ENCODE measurements at regions not wholly inside any gene's neighbourhood (a gene's known extent, or its start where the extent isn't known, plus 50 kb on each side); places are given as distances from the start of the nearest gene placed in this dataset.

DNA sequence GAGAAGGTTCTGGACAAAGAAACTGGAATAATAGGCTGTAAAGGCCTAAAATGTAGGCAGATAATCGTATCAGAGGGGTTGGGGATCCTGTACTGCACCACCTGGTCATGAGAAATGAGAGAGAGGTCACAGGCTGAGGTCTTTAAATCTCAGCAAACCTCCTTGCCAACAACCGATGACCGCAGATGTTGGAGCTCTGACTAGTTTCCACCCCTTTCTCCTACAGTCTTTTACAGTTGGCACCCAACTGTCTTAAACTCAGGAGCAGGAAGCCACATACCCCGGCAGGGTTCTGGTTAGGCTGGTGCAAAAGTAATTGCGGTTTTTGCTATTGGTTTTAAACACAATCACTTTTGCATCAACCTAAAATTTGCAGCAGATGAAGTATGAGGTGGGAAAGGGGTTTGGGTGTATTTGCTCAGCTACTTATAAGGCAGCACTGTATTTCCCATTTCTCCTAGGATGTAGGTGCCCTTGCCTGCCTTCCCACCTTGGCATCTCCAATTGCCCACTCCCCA, 261.8 kb upstream of the MYOCD start:
- Histone ChIP-seq H3K4me3 (ENCODE audit: extremely low read depth, insufficient read depth, low read length, poor library complexity, severe bottlenecking) (no peak overlapping the region), H3K36me3 (ENCODE audit: control insufficient read depth, insufficient read depth, low read length) (no peaks in the 10 kb centered on the region), H3K4me1 (ENCODE audit: control insufficient read depth, insufficient read depth, low read length, poor library complexity, severe bottlenecking) (peaks cover 20% of the 10 kb centered on the region), H3K27ac (ENCODE audit: low read depth, low read length, severe bottlenecking) (no peak overlapping the region), H3K9me3 (ENCODE audit: control insufficient read depth, low read length) (no peaks in the 10 kb centered on the region)
- 0 to 67% methylated on average over 1 to 3 of the region's 5 CpGs for WGBS, 2 experiments (ENCODE audit: insufficient coverage in 2 of 2)

GRCh38 chr17:12406623-12407215, 259.0 kb upstream of the MYOCD start:
- H3K27ac ChIP-seq (ENCODE audit: low read depth, low read length, severe bottlenecking): peak overlapping the region; percentile 2
- no peaks in the 10 kb centered on the region for H3K9me3 ChIP-seq (ENCODE audit: control insufficient read depth, low read length)
- WGBS, 2 experiments (ENCODE audit: insufficient coverage in 2 of 2): 72 to 100% methylated on average over 2 to 4 of the region's 5 CpGs
- H3K36me3 ChIP-seq (ENCODE audit: control insufficient read depth, insufficient read depth, low read length): no peaks in the 10 kb centered on the region
- H3K4me1 ChIP-seq (ENCODE audit: control insufficient read depth, insufficient read depth, low read length, poor library complexity, severe bottlenecking): peaks cover 26% of the 10 kb centered on the region
- no peak overlapping the region for H3K4me3 ChIP-seq (ENCODE audit: extremely low read depth, insufficient read depth, low read length, poor library complexity, severe bottlenecking)

GRCh38 chr17:12407495-12408252, 258.0 kb upstream of the MYOCD start:
- Histone ChIP-seq H3K4me1 (ENCODE audit: control insufficient read depth, insufficient read depth, low read length, poor library complexity, severe bottlenecking) (peaks cover 26% of the 10 kb centered on the region), H3K4me3 (ENCODE audit: extremely low read depth, insufficient read depth, low read length, poor library complexity, severe bottlenecking) (no peak overlapping the region), H3K36me3 (ENCODE audit: control insufficient read depth, insufficient read depth, low read length) (no peaks in the 10 kb centered on the region), H3K27ac (ENCODE audit: low read depth, low read length, severe bottlenecking) (no peak overlapping the region), H3K9me3 (ENCODE audit: control insufficient read depth, low read length) (no peaks in the 10 kb centered on the region)
- WGBS, 2 experiments (ENCODE audit: insufficient coverage in 2 of 2): 90 to 91% methylated on average over 4 to 5 of the region's 5 CpGs

- H3K9me3 ChIP-seq (ENCODE audit: control insufficient read depth, low read length): no peaks in the 10 kb centered on the region
- WGBS, 2 experiments (ENCODE audit: insufficient coverage in 2 of 2): 92 to 93% methylated on average over 2 to 3 of the region's 3 CpGs
These were observed 256.6 kb upstream of the MYOCD start for GRCh38 chr17:12409082-12409481.

GRCh38 chr17:12410717-12411116, 255.0 kb upstream of the MYOCD start:
- H3K9me3 ChIP-seq (ENCODE audit: control insufficient read depth, low read length): no peaks in the 10 kb centered on the region
- WGBS, 2 experiments (ENCODE audit: insufficient coverage in 2 of 2): 95 to 98% methylated on average over 6 of the region's 6 CpGs
- no peaks in the 10 kb centered on the region for H3K36me3 ChIP-seq (ENCODE audit: control insufficient read depth, insufficient read depth, low read length)
- H3K4me1 ChIP-seq (ENCODE audit: control insufficient read depth, insufficient read depth, low read length, poor library complexity, severe bottlenecking): peaks cover 21% of the 10 kb centered on the region
- H3K4me3 ChIP-seq (ENCODE audit: extremely low read depth, insufficient read depth, low read length, poor library complexity, severe bottlenecking): no peak overlapping the region
- no peak overlapping the region for H3K27ac ChIP-seq (ENCODE audit: low read depth, low read length, severe bottlenecking)

More at GRCh38 chr17:12409082-12409481, 256.6 kb upstream of the MYOCD start:
- H3K27ac ChIP-seq (ENCODE audit: low read depth, low read length, severe bottlenecking): peak overlapping the region; percentile 45
- H3K36me3 ChIP-seq (ENCODE audit: control insufficient read depth, insufficient read depth, low read length): no peaks in the 10 kb centered on the region
- peaks cover 18% of the 10 kb centered on the region for H3K4me1 ChIP-seq (ENCODE audit: control insufficient read depth, insufficient read depth, low read length, poor library complexity, severe bottlenecking)
- H3K4me3 ChIP-seq (ENCODE audit: extremely low read depth, insufficient read depth, low read length, poor library complexity, severe bottlenecking): no peak overlapping the region

- WGBS, 2 experiments (ENCODE audit: insufficient coverage in 2 of 2): 60 to 82% methylated on average over 1 to 2 of the region's 3 CpGs
- Histone ChIP-seq H3K4me1 (ENCODE audit: control insufficient read depth, insufficient read depth, low read length, poor library complexity, severe bottlenecking) (peaks cover 3% of the 10 kb centered on the region), H3K9me3 (ENCODE audit: control insufficient read depth, low read length) (no peaks in the 10 kb centered on the region), H3K36me3 (ENCODE audit: control insufficient read depth, insufficient read depth, low read length) (no peaks in the 10 kb centered on the region), H3K4me3 (ENCODE audit: extremely low read depth, insufficient read depth, low read length, poor library complexity, severe bottlenecking) (no peak overlapping the region), H3K27ac (ENCODE audit: low read depth, low read length, severe bottlenecking) (no peak overlapping the region)
These were observed 250.7 kb upstream of the MYOCD start for GRCh38 chr17:12415031-12415430.

DNA sequence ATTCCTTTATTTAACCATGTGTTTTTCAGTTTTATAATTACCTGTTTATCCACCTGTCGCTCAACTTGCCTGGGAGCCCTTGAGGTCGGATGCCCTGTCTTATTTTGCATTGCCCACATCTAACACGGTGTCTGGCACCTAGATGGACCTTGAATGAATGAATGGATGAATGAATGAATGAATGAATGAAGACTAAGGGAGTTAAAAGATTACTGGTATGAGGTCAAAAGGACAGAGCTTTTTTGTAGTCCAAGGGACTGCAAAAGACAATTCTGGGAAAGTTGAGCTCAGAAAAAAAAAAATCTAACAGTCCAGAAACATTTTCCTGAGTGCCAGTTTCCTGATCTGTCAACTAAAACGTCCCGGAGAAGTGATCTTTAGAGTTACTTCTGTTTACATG, 244.6 kb upstream of the MYOCD start:
- no peaks in the 10 kb centered on the region for H3K36me3 ChIP-seq (ENCODE audit: control insufficient read depth, insufficient read depth, low read length)
- 91 to 100% methylated on average over 4 to 5 of the region's 5 CpGs for WGBS, 2 experiments (ENCODE audit: insufficient coverage in 2 of 2)
- no peak overlapping the region for H3K4me3 ChIP-seq (ENCODE audit: extremely low read depth, insufficient read depth, low read length, poor library complexity, severe bottlenecking)
- H3K27ac ChIP-seq (ENCODE audit: low read depth, low read length, severe bottlenecking): no peak overlapping the region
- H3K9me3 ChIP-seq (ENCODE audit: control insufficient read depth, low read length): peaks cover 4% of the 10 kb centered on the region
- no peaks in the 10 kb centered on the region for H3K4me1 ChIP-seq (ENCODE audit: control insufficient read depth, insufficient read depth, low read length, poor library complexity, severe bottlenecking)

DNA sequence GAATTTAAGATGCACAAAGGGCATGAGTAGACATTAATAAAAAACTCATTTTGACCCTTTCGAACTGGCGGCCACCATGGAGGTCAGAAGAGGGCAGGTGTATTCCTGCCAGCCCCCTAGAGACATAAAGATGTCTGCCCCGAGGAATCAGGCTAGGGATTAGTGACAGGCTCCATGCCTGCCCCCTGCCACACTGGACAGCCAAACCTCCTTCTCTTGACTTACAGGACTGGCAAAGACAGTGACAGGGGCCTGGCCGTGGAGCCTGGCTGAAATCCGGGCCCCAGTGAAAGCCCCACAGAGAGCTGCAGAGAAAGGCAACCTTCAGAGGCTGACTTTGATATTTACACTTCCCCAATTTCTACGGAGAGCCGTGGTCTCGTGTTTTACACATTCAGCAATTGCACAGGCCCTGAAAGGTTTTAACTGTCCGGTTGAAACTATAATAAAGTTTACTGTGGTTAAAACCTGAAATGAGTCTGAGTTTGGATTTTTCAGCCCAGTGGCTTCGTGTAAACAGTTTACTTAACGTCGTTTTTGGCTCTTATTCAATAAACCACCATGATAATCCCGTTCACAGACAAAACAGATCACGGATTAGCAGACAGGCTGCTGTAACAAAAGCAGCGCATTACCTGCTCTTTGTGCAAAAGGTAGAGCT, 243.9 kb upstream of the MYOCD start:
- H3K4me3 ChIP-seq (ENCODE audit: extremely low read depth, insufficient read depth, low read length, poor library complexity, severe bottlenecking): no peak overlapping the region
- H3K9me3 ChIP-seq (ENCODE audit: control insufficient read depth, low read length): peaks cover 4% of the 10 kb centered on the region
- WGBS, 2 experiments (ENCODE audit: insufficient coverage in 2 of 2): 89% methylated on average over 11 of the region's 15 CpGs
- no peak overlapping the region for H3K27ac ChIP-seq (ENCODE audit: low read depth, low read length, severe bottlenecking)
- H3K4me1 ChIP-seq (ENCODE audit: control insufficient read depth, insufficient read depth, low read length, poor library complexity, severe bottlenecking): no peaks in the 10 kb centered on the region
- H3K36me3 ChIP-seq (ENCODE audit: control insufficient read depth, insufficient read depth, low read length): no peaks in the 10 kb centered on the region

GRCh38 chr17:12422651-12423050, 243.0 kb upstream of the MYOCD start:
- Histone ChIP-seq H3K9me3 (ENCODE audit: control insufficient read depth, low read length) (peaks cover 4% of the 10 kb centered on the region), H3K4me3 (ENCODE audit: extremely low read depth, insufficient read depth, low read length, poor library complexity, severe bottlenecking) (no peak overlapping the region), H3K36me3 (ENCODE audit: control insufficient read depth, insufficient read depth, low read length) (no peaks in the 10 kb centered on the region), H3K27ac (ENCODE audit: low read depth, low read length, severe bottlenecking) (no peak overlapping the region), H3K4me1 (ENCODE audit: control insufficient read depth, insufficient read depth, low read length, poor library complexity, severe bottlenecking) (no peaks in the 10 kb centered on the region)
- 85 to 91% methylated on average over 13 of the region's 13 CpGs for WGBS, 2 experiments (ENCODE audit: insufficient coverage in 2 of 2)

DNA sequence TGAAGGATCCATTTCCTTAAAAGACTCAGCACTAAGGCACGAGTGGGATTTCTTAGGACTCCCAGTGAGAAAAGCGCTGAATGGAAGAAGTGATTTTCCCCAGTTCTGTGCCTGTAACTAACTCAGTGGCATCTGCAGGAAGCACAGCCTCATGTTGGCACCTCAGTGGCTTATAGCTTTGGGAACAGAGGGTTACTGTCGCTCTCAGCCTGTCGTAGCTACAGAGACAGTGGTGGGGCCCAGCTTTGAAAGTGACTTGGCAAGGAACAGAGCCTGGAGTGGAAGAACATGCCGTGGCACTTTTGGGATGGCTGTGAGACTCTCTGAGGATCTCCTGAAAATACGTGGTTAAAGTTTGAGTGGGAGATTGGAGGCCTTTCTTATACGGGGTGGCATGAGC, 242.4 kb upstream of the MYOCD start:
- Histone ChIP-seq H3K9me3 (ENCODE audit: control insufficient read depth, low read length) (peaks cover 4% of the 10 kb centered on the region), H3K36me3 (ENCODE audit: control insufficient read depth, insufficient read depth, low read length) (no peaks in the 10 kb centered on the region), H3K4me3 (ENCODE audit: extremely low read depth, insufficient read depth, low read length, poor library complexity, severe bottlenecking) (no peak overlapping the region), H3K27ac (ENCODE audit: low read depth, low read length, severe bottlenecking) (no peak overlapping the region), H3K4me1 (ENCODE audit: control insufficient read depth, insufficient read depth, low read length, poor library complexity, severe bottlenecking) (no peaks in the 10 kb centered on the region)
- 86 to 93% methylated on average over 5 to 7 of the region's 7 CpGs for WGBS, 2 experiments (ENCODE audit: insufficient coverage in 2 of 2)

Data from mesodermal cell (in vitro differentiated cells).